GM18505 (cell line): ENCODE measurements at regions not wholly inside any gene's neighbourhood (a gene's known extent, or its start where the extent isn't known, plus 50 kb on each side); places are given as distances from the start of the nearest gene placed in this dataset.
"Not testable (repeated sequence)": the region's sequence is repeated elsewhere in the genome, so short reads cannot be mapped to it uniquely, and the experiment has no call there.

ENCODE experiments used
- ATAC-seq: cut with Tn5 transposase; IDR thresholded peaks from one replicate; pipeline ENCODE4 v1.9.1; 2021; ENCODE audit not compliant: unreplicated experiment
- POLR2A ChIP-seq: IDR thresholded peaks from 4 replicates; pipeline ENCODE4 v1.6.1; 2011; ENCODE audit warnings: borderline replicate concordance; ENCODE audit not compliant: insufficient read depth, insufficient read length; ENCODE audit errors: extremely low read depth

DNA sequence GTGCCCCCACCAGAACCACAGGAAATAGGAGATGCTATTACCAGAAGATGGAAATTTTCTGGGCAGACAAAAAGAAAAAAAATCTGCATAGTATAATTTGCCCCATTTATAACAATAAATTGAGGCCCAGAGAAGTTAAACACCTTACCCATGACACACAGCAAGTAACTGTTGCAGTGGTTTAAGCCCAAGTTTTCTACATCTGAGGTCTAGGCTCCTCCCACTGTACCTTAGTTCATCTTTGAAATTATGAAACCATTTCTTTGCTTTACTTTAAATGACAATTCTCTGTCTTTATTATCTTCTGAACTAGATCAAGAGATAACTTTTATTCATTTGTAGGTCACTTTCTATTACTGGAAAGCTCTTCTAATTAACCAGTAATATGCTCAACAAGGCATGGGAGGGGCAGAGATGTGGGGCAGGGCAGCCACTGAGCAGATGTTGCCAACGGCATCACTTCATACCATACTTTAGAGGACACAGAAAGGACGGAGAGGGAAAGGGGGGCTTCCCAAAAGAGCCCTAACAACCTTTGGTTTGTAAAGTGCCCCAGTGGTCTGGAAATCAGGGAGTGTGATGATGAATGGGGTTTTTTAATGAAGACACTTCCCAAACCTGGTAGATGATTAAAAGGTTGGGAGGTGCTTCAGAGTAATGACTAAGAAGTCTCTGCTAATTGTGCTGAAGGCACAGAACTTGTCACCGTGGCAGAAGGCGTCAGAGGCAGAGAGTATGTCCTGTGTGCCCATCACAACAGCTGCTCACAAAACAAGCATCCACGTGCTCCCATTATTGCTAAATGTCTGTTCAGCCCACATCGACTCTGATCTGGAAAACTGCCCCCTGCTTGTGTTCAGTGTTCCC, 342.5 kb downstream of the SHQ1 start:
- ATAC-seq, result no peak
- TF ChIP-seq POLR2A, result no peak

DNA sequence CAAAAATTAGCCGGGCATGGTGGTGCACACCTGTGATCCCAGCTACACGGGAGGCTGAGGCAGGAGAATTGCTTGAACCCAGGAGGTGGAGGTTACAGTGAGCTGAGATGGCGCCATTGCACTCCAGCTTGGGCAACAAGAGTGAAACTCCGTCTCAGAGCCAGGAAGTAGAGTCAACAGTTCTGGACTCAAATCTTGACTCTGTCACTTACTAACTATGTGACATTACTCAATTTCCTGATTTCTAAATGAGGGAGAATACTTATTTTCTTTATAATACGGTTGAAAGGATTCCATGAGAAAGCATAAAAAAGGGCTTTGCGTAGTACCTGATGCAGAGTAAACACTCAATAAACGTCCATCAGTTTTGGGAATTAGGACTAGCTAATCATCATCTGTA, 350.7 kb downstream of the SHQ1 start:
- not testable (repeated sequence) for ATAC-seq

DNA sequence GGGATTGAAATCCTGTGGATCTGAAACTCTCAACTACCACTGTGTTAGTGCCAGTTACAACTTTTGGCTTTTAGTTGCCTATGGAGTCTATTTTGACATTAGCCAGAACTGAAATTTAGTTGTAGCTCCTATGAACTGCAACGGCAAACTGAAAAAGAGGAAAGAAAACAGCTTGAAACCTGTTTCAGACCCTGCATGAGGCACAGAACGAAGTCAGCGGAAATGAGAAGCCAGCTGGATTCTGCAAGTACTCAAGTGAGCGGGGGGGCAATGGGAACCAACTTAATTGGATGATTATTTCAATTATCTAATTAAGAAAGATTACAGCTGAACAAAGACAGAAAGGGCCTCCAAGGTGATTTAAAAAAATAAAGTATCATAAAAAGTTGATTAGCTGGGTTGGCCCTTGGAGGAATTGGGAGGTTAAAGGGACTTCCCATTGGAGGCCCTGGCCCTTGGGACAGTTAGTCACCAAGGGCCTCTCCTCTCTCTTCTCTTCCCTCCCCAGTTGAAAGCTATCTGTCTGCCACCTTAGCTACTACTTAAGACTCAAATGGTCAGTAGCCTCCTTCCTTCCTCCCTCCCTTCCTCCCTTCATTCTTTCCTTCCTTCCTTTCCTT, 352.1 kb downstream of the SHQ1 start:
- ATAC-seq, result peak; percentile 62
- no peak for TF ChIP-seq POLR2A

DNA sequence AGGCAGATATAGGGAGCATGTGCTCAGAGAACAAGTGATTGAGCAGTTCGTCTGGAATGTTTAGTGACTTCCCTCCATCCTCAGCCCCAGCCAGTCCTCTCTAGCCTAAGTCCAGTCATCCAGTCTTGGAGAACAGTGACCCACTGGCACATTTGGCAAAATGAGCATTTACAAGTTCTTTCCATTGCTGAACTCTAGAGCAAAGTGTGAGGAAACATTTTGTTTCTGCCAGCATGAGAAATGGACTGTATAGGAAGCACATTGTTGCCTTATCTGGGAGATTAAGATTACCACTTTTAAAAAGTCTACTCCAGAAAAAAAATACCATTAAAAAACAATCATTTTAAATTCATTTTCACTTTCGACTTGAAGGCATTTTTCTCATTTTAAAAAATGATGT, 353.6 kb downstream of the SHQ1 start:
- no peak for ATAC-seq
- TF ChIP-seq POLR2A, result no peak

DNA sequence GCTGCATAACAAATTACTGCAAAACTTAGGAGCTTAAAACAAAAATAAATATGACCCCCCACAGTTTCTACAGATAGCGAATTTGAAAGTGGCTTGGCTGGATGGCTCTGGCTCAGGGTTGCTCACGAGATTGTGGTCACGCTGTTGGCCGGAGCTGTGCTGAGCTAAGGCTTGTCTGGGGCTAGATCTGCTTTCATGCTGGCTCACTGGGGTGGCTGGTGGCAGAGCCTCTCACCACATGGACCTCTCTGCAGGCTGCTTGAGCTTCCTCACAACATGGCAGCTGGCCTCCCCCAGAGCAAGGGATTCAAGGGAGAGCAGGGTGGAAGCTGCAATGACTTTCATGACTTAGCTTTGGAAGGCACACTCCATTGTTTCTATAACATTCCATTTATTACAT, 354.1 kb downstream of the SHQ1 start:
- no peak for ATAC-seq
- no peak for TF ChIP-seq POLR2A

DNA sequence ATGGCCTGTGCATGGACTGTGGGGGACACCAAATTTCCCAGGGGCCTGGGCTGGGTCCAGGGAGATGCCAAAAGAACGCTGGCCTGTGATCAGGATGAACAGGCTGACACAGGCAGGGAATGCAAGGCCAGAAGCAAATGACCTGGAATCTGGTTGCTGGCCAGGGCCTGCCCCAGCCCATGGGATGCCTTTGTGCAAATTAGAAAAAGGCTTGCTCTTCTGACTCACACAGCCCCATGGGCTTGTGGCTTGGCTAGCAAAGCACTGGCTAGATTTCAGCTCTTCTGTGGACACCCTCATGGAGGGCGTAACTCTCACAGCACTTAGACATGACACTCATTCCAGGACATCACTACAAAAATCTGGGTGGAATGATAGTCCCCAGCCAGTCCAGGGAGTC, 356.0 kb downstream of the SHQ1 start:
- TF ChIP-seq POLR2A, result no peak
- no peak for ATAC-seq

DNA sequence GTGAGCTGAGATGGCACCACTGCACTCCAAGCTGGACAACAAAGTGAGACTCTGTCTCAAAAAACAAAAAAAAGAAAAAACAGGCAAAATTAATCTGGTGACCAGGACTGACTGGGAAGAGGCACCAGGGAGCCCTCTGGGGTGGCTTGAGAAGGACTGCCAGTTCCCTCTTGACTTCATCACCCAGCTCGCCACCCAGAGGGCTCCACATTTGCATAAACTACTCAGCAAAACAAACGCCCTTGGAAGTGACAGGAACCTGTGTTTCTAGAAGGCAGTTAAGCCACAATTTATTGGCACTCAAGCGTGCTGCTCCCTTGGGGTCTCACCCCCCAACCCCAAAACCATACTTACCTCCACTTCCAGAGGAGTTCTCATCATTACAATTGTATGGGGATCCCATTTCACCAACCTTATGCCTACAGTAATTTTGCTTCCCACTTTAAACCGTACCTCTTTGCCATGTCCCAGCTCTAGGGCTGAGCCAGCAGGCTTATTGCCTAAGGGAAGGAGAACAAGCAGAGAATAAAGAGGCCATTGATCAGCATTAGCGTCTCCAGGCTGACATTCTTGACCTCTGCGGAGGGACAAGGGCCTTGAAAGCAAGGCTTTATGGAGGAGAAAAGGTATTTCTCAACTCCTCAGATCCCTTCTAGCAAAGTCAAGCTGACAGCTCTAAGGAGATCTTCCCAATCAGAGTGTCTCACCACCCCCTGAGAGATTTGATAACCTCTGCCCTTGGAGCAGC, 357.4 kb downstream of the SHQ1 start:
- no peak for ATAC-seq
- no peak for TF ChIP-seq POLR2A

DNA sequence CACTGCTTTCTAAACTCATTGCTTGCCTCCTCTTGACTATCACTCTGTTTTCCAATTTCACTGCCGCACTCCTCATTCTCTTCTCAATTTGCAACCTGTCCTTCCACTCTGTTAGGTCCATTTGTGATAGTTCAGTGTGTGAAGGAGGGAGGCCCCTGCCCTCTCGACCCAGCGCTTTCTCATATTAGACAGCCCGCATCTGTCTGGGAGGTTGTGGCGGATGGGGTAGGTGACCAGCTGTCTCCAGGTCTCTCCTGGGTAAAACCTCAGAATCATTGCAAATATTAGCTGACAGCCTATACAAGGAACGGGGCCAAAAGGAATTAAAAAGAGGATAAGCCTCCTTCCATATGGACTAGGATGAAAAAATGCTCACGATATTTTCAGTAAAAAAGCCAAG, 358.3 kb downstream of the SHQ1 start:
- no peak for ATAC-seq
- TF ChIP-seq POLR2A, result no peak

DNA sequence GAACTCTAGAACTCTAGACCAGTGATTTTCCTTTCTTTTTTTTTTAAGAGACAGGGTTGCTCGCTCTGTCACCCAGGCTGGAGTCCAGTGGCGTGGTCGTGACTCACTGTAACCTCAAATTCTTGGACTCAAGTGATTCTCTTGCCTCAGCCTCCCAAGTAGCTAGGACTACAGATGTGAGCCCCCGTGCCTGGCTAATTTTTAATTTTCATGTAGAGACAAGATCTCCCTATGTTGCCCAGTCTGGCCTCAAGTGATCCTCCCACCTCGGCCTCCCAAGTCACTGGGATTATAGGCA, 359.6 kb downstream of the SHQ1 start:
- no peak for ATAC-seq
- TF ChIP-seq POLR2A, result no peak

DNA sequence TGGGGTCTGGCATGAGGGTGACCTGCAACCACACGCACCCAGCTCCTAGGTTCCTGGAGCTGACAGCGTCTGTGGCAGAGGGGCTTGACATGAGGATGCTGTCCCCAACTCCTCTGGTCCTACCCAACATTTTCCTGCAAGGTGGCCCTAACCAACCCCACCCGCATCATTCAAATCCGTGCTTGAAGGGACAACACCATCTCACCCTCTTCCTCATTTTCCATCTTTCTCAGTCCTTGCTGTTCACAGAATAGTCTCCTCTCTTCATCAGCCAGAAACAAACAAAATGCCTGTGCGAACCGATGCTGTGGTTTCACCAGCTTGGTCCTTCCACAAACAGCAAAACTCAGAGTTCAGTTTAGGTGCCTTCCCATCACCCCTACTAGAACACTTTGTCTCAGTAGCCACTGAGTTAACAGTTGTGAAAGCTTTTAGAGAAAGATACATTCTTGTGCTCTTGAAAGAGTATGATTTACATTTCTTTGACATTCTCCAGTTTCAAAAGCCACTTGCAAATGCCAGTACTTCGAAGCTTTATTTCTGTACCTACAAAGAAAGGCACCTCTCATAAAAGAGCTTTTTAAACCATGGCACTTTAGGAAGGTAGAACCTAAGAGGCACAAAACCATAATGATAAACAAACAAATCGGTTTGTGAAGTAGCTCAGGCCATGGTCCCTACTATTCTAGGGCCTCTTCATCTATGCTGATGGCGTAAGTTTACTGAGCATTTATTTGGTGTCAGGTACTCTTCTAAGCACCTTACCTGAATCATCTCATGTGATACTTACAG, 360.1 kb downstream of the SHQ1 start:
- ATAC-seq, result peak; percentile 41
- TF ChIP-seq POLR2A, result no peak

DNA sequence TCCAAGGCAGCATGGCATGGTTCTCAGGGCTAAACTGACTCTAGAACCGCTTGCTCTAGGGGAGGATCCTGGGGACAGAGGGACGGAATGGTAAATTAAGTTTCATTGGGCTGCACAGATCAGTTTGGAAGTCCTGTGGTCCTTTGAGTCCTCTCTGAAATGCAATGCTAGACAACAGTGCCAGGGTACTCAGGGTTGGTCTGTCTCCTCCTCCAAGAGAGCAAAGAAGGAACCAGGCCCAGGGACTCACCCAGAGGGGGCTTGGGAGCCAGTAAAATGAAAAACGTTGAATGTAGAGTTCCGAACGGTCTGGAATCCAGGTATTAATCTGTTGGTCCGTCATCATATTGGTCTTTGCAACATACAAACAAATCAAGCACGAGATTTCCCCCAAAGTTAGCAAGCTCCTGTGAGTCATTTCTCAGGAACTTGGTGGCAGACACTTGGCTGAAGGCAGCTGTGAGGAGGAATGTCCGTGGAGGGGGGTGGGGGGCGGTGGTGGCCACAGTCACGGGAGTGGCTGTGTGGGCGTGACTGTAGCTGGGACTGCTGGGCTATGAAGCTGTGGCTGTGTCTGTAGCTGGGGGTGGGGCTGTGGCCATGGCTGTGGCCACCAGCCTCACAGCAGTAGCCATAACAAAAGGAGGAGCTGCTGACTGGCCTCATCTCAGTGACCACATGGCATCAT, 361.0 kb downstream of the SHQ1 start:
- no peak for ATAC-seq
- no peak for TF ChIP-seq POLR2A

DNA sequence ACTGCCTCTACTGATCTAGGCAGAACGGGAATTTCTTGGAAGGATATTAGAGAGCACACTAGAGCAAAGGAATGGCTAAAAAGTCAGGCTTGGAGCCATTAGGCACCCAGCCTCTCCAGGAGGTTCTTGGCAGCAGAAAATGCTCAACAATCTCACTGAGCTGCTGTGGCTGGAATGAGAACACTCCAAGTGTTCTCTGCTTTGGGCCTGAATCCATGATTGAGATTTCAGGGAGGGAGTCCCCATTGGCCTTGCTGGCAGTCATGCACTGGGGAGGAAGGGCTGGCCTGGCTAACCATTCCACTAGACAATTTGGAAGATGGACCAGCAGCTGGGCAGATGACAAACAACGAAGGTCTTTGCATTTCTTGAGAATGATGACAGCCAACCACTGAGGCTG, 362.6 kb downstream of the SHQ1 start:
- no peak for TF ChIP-seq POLR2A
- no peak for ATAC-seq
